ENCODE measurements at regions not wholly inside any gene's neighbourhood (a gene's known extent, or its start where the extent isn't known, plus 50 kb on each side); places are given as distances from the start of the nearest gene placed in this dataset.
"Not testable (repeated sequence)": the region's sequence is repeated elsewhere in the genome, so short reads cannot be mapped to it uniquely, and the experiment has no call there.

- no peak for DNase-seq
Observed at GRCh38 chrX:123084797-123085196, 99.3 kb upstream of the GRIA3 start.

GRCh38 chrX:123085311-123085940 is 98.7 kb upstream of the GRIA3 start:
- DNase-seq, result no peak

GRCh38 chrX:123086768-123087167 is 97.3 kb upstream of the GRIA3 start:
- DNase-seq, result no peak

DNA sequence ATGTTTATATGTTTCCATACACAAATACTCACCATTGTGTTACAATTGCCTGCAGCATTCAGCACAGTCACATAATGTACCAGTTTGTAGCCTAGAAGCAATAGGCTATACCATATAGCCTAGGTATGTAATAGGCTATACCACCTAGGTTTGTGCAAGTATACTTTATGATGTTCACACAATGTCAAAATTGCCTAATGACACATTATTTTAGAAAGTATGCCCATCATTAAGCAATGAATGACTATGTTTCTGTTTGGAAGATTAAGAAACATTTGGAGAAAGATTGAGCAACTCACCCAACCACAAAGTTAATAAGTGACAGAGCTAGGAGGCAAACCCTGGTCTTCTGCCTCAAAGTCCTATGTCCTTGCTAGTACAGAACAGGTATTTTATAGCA is 96.8 kb upstream of the GRIA3 start:
- peak; percentile 2 for DNase-seq

DNA sequence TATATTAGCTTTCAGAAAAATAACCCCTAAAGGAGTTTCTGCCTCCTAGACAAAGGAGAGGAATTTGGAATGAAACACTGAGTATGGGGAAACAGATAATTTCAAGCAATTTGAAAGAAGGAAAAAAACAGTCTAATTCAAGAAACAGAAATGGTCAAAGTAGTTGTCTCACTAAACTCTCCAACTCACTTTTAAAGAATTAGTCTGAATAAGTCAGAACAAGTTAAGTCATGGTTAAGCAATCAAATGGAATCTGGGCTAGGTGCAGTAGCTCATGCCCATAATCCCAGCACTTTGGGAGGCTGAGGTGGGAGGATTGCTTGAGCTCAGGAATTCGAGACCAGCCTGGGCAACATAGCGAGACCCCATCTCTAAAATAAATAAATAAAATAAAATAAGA is 95.7 kb upstream of the GRIA3 start:
- no peak for DNase-seq

DNA sequence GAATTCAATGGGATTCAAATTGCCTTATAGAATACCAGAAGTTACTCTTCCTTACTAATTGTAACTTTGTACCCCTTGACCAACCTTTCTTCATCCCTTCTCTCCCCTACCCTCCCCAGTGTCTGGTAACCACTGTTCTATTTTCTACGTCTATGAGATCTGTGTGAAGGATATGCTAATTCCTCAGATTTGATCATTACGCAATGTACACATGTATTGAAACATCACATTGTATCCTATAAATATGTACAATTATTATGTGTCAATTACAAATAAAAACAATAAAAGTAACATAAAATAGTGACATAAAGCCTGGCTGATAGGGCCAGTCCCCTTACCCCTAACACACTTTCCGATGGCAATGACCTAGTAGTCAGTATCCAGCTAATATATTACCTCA is 95.1 kb upstream of the GRIA3 start:
- no peak for DNase-seq

GRCh38 chrX:123093792-123094191 is 90.3 kb upstream of the GRIA3 start:
- no peak for DNase-seq

DNA sequence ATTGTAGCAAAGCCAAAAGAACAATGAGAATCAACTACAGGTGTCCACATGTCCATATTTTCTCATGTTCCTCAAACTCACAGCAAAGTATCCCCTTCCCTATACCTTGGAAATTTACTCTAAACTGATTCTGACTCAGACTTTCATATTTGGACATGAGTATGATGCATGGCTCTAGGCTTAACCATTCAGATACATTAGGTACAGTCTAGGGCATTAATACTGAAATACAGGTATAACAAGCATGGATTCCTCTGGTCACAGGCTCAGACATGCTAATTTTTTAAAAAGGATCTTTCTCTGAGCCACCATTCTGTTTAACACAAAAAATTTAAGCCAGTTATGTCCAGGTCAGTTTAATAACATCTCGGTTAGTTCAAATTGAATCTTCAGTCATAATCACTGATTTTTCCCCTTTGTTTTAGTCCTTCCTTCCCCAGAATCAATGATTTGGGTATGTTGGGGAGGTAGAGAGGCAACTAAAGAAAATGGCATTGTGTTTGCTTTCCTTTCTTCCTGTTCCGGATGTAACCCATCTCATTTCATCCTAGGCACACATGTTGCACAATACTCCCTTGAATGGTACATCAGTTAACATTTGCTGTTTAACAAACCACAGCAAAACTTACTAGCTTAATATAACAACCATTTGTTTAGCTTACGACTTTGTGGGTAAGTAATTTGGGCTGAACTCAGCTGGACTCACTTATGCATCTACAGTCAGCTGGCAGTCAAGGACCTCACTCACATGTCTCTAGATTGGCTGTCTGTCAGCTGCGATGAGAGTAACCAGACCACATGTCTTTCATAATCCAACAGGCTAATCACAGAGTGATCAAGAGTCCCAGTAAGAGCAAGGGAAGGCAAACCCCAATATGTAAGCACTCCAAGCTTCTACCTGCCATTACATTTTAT is 75.3 kb upstream of the GRIA3 start:
- no peak for DNase-seq

DNA sequence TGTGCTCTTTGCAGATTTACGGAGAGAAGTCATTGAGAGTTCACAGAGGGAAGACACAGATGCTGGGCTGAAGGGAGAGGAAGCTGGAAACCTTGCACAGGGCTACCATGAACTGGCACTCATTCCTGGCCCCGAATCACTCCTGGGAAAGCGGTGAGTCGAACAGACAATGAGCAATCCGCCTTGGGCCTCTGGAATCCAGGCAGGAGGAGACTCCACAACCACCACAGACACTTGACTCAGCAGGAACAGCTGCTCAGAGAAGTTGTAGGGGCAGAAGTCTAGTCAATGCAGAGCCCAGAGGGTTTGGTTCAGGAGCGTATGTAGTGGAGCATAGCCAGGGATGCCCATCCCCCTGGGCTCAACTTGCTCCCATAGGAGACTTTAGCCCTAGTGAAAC is 62.8 kb upstream of the GRIA3 start:
- no peak for DNase-seq

DNA sequence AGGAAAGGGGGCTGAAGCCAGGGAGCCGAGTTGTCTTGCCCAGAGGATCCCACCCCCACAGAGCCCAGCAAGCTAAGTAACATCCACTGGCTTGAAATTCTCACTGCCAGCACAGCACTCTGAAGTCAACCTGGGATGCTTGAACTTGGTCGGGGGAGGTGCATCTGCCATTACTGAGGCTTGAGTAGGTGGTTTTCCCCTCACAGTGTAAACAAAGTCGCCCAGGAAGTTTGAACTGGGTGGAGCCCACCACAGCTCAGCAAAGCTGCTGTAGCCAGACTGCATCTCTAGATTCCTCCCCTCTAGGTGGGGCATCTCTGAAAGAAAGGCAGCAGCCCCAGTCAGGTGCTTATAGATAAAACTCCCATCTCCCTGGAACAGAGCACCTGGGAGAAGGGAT is 54.3 kb upstream of the GRIA3 start:
- not testable (repeated sequence) for DNase-seq

Data from renal pelvis (tissue), 1 donor.